ENCODE measurements at regions not wholly inside any gene's neighbourhood (a gene's known extent, or its start where the extent isn't known, plus 50 kb on each side); places are given as distances from the start of the nearest gene placed in this dataset.

DNA sequence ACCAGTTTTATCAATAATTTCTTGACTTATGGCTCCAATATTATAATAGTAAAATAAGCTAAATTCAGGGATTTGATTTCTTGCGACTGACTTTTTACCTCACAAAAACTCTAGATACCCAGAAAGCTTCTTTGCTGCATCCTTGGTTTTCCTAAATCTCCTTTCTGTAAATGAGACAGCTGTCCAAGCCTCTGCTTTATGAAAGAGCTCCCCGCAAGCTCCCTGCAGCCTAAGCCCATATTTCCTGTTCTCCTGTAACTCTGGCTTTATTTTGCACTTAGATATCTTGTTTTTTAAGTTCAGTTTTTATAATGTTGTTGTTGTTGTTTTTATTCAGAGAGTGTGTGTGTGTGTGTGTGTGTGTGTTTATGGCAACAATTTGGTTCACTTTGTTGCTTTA is 361.7 kb upstream of the PKDCC start:
- no peaks in the 10 kb centered on the region for H3K27me3 ChIP-seq
- H3K27ac Mint-ChIP-seq, result no peak overlapping the region
- no peaks in the 10 kb centered on the region for H3K4me1 ChIP-seq
- no peak overlapping the region for H2AFZ ChIP-seq (replicated peaks)
- no peaks in the 10 kb centered on the region for H3K79me2 ChIP-seq (ENCODE audit: low read depth)
- no peaks in the 10 kb centered on the region for H3K36me3 Mint-ChIP-seq
- H3K9me3 Mint-ChIP-seq, result no peaks in the 10 kb centered on the region
- no peak overlapping the region for H3K4me3 ChIP-seq
- H3K27ac ChIP-seq, result no peak overlapping the region
- TF ChIP-seq EZH2phosphoT487 (IDR thresholded peaks at IDR 0.05) (no peak), EZH2 (IDR thresholded peaks at IDR 0.05) (no peak), CTCF (IDR thresholded peaks at IDR 0.05) (no peak)
- H3K4me2 ChIP-seq, result no peak overlapping the region
- H3F3A ChIP-seq (ENCODE audit: low read depth), result no peaks in the 10 kb centered on the region
- no peaks in the 10 kb centered on the region for H4K20me1 ChIP-seq (ENCODE audit: low read depth)
- H3K4me3 Mint-ChIP-seq, result no peak overlapping the region
- H3K27me3 Mint-ChIP-seq (ENCODE audit: insufficient read depth, low read depth), result no peaks in the 10 kb centered on the region
- no peaks in the 10 kb centered on the region for H3K36me3 ChIP-seq
- no peaks in the 10 kb centered on the region for H3K9me3 ChIP-seq (ENCODE audit: low read depth)
- no peaks in the 10 kb centered on the region for H3K4me1 Mint-ChIP-seq
- DNase-seq (ENCODE audit: low spot score), result no peak
- no peak overlapping the region for H3K9ac ChIP-seq

DNA sequence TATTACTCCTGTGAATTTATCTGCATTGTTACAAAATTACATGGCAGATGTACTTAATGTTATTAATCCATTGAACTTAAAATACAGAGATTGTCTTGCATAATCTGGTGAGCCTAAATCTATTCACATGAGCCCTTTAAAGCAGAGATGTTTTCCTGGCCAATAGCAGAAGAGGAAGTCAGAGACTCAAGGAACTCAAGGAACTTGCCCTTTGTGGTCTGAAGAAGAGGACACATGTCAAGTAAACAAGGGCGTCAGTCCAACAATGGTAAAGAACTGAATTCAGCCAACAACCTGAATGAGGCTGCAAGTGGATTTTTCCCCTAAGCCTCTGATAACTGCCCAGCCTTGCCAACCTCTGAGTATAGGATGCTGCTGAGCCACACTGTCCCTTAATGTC is 356.3 kb upstream of the PKDCC start:
- H3K4me1 Mint-ChIP-seq, result peaks cover 6% of the 10 kb centered on the region
- no peaks in the 10 kb centered on the region for H3K9me3 Mint-ChIP-seq
- no peak overlapping the region for H3K9ac ChIP-seq
- H3K36me3 ChIP-seq, result no peaks in the 10 kb centered on the region
- H3K27me3 ChIP-seq, result no peaks in the 10 kb centered on the region
- no peak overlapping the region for H3K4me2 ChIP-seq
- H3K27ac ChIP-seq, result no peak overlapping the region
- H3K27me3 Mint-ChIP-seq (ENCODE audit: insufficient read depth, low read depth), result no peaks in the 10 kb centered on the region
- DNase-seq (ENCODE audit: low spot score), result no peak
- H2AFZ ChIP-seq (replicated peaks), result no peak overlapping the region
- no peaks in the 10 kb centered on the region for H3K79me2 ChIP-seq (ENCODE audit: low read depth)
- H3K4me1 ChIP-seq, result no peaks in the 10 kb centered on the region
- no peak overlapping the region for H3K4me3 Mint-ChIP-seq
- H3F3A ChIP-seq (ENCODE audit: low read depth), result no peaks in the 10 kb centered on the region
- H3K9me3 ChIP-seq (ENCODE audit: low read depth), result no peaks in the 10 kb centered on the region
- TF ChIP-seq EZH2 (IDR thresholded peaks at IDR 0.05), result no peak
- no peak for TF ChIP-seq CTCF (IDR thresholded peaks at IDR 0.05)
- no peak for TF ChIP-seq EZH2phosphoT487 (IDR thresholded peaks at IDR 0.05)
- H4K20me1 ChIP-seq (ENCODE audit: low read depth), result no peaks in the 10 kb centered on the region
- no peak overlapping the region for H3K27ac Mint-ChIP-seq
- no peaks in the 10 kb centered on the region for H3K36me3 Mint-ChIP-seq
- no peak overlapping the region for H3K4me3 ChIP-seq

DNA sequence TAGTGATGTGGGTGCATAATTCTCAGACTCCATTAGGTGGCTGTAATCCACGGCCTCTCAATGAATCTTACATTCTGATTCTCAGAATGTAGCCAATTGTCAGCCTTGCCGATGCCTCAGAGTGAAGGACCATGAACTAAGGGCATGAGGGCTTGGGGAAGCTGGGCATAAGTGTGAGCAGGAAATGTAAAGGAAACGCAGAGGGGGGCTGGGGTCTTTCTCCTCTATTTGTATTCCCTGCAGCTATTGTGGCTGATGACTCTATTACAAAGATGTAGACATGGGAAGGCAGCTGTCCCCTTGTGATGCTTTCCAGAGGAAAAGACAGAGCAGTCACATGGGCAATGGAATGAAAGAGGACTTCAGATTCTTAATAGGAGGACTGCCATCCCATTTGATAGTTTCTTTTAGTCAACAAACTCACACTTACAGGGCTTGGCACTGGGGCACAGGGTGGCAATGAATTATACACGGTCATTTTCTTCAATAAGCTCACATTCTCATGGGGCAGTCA is 353.2 kb upstream of the PKDCC start:
- Mint-ChIP-seq H3K9me3 (no peaks in the 10 kb centered on the region), H3K4me3 (no peak overlapping the region), H3K27ac (no peak overlapping the region), H3K4me1 (peaks cover 13% of the 10 kb centered on the region), H3K36me3 (no peaks in the 10 kb centered on the region), H3K27me3 (ENCODE audit: insufficient read depth, low read depth) (peaks cover 3% of the 10 kb centered on the region)
- H3K4me2 ChIP-seq, result no peak overlapping the region
- no peaks in the 10 kb centered on the region for H3K79me2 ChIP-seq (ENCODE audit: low read depth)
- H3K27ac ChIP-seq, result no peak overlapping the region
- no peaks in the 10 kb centered on the region for H3K9me3 ChIP-seq (ENCODE audit: low read depth)
- H3K4me3 ChIP-seq, result no peak overlapping the region
- no peaks in the 10 kb centered on the region for H3K36me3 ChIP-seq
- no peak overlapping the region for H3K9ac ChIP-seq
- DNase-seq (ENCODE audit: low spot score), result no peak
- H3K27me3 ChIP-seq, result no peaks in the 10 kb centered on the region
- H2AFZ ChIP-seq (replicated peaks), result no peak overlapping the region
- no peak for TF ChIP-seq EZH2phosphoT487 (IDR thresholded peaks at IDR 0.05)
- no peak for TF ChIP-seq EZH2 (IDR thresholded peaks at IDR 0.05)
- no peak for TF ChIP-seq CTCF (IDR thresholded peaks at IDR 0.05)
- no peaks in the 10 kb centered on the region for H3F3A ChIP-seq (ENCODE audit: low read depth)
- H3K4me1 ChIP-seq, result peaks cover 2% of the 10 kb centered on the region
- H4K20me1 ChIP-seq (ENCODE audit: low read depth), result no peaks in the 10 kb centered on the region

Data from neural progenitor cell (in vitro differentiated cells).